GM21576 (cell line): ENCODE measurements at regions not wholly inside any gene's neighbourhood (a gene's known extent, or its start where the extent isn't known, plus 50 kb on each side); places are given as distances from the start of the nearest gene placed in this dataset.

ENCODE experiments used
- ATAC-seq: cut with Tn5 transposase; IDR thresholded peaks from one replicate; pipeline ENCODE4 v1.9.1; 2021; ENCODE audit warnings: mild to moderate bottlenecking, moderate library complexity; ENCODE audit not compliant: unreplicated experiment

DNA sequence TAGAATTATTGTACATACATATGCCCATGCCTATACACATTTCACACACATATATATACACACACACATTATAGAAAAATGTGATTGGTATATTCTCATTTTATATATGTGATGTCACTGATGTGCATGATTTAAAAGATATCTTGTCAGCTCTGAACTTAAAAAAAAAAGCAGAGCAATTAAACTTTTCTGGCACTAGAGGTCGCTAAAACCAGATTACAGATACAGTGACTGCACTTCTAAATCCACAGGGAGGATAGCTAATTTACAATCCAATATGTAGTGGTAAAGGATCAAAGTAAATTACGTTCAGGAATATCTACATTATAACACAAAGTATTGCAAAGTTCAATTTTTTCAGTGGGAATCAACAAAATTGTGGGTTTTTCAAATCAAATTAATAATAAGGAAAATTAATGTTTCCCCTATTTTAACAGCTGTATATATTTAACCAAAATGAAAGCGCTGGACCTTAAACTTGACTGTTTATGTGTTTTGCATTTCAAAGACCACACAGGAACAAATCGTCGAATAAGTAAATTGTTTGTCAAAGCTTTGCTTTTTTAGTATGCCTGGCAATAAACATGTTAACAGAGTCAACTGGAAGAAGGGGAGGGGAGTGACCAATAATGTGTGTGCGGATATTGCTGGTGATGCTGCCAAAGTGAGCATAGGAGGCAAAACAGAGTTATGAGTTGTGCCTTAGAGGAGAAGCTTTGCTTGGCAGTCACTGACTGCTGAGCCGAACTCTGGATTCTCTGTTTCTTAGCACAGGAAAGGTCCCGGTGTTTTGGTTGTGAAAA, 1201.4 kb upstream of the C9orf72 start:
- ATAC-seq = no peak

DNA sequence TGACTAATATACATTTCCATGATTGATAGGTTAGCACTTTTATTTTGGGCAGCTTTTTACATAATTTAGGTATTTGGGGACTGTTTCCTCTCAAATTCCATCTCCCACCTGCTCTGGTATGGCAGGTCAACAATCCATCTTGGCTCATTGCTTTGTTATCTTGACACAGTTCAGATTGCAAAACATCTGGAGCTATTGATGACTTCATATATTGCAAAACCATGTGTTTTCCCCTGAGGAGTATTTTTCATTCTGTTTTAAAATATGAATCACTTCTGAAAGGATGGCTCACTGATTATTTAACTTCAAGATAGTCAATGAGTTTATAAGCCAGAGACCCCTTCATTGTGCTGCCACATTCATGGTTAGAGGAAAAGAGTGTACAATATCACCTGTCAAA, 1206.0 kb upstream of the C9orf72 start:
- ATAC-seq = no peak

DNA sequence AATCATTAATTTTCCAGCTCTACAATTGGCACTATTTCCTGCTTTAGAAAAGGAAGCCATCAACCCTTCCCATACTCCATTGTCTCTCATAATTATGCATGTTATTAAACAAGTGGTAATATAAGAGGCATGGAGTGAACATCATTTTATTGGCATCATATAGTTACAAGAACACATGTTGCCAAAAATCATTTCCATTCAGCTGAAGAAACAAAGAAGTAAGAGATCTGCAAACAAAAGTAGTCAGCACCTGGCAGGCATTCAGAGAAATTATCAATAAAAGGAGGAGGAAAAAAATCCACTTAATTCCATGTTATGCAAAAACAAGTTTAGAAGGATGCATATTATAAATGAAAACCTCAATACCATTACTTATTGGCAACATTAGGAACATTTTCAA, 1208.2 kb upstream of the C9orf72 start:
- no peak for ATAC-seq

DNA sequence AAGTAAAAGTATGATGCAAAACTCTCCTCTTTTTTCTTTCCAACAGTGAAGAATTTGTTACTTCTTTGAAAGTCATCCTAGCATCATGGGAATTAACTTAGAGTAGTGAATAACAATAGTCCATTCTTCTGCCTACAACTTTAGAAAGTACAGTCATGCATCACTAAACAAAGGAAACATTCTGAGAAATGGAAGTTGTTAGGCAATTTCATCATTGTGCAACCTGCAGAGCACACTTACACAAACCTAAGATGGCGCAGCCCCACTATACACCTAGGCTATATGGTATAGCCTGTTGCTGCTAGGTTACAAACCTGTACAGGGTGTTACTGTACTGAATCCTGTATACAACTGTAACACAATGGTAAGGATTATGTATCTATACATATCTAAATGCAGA, 1209.3 kb upstream of the C9orf72 start:
- no peak for ATAC-seq

DNA sequence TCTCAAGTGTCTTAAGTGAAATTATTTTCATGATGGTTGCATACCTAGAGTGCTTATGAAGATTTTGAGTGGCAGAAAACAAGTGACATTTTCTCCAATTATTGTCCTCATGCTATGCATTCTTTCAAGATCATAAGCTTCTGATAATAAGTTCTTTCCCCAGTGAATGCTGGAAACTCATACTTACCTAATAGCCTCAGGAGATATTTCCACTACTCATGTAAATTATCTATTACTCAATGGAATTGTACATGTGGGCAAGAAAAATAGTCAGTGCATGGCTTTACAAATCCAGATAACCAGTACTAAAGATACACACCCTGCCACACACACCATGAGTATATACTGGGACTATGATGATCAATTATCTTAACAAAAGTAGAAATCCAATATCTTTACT, 1219.4 kb upstream of the C9orf72 start:
- ATAC-seq = no peak

DNA sequence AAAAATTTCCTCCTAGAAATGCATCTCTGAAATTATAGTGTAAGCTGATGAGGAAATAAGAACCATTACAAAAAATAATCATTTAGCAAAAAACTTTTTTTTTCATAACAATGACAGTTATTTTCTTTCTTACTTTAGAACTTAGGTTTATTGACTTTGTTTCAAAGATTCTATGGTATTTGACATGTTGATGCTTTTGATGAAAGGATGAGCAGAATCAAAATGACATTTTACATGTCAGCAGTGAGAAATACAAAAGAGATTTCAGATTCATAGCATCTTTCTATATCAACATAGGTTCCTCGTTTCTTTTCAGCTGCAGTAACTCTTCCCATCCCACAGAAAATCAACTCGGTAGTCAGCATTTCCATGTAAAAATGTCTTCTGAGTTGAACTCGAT, 1226.6 kb upstream of the C9orf72 start:
- no peak for ATAC-seq

DNA sequence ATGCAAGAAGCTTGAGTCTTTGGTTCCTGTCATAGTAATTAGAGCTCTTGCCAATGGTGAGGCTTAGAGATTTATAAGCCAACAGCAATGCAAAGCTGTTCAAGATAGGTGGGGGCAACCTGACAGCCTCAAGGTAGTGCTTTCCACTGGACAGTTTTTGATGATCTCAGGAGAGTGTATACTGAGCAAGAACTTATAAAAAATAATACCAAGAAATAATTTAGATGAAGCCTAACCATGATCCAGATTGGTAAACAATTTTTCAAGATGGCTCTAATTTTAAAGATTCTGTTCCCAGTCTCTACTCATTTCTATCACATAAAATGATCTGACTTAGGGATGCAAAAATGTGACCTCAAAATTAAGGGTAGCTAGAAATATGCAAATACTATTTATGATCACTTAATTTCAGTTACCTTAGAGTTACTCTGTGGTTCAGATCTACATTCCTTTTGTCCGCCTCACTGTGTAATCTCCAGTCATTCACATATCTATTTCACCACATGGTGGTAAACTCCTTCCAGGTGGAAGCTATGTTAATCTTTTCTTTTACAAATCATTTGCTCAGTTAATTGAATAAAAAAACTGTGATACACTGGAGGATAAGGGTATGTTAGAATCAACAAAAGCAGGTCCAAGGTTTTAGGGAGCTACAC, 1228.0 kb upstream of the C9orf72 start:
- ATAC-seq = no peak

DNA sequence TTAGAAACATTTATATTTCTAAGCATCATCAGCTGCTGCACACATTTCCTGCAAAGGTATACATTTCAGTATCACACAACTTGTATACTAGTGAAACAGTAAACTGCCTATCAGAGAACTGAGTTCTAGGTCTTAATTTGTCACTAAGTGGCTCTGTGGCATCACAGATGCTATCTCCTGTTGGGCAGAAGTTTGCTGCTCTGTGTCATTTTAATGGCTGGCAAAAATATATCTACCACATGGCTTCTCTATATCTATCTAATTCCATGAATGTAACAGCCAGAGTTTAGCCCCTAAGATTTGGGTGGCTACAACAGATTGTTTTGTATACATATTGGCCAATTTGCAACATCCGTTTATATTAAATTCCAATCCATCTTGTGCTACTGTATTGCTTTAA, 1231.9 kb upstream of the C9orf72 start:
- no peak for ATAC-seq

DNA sequence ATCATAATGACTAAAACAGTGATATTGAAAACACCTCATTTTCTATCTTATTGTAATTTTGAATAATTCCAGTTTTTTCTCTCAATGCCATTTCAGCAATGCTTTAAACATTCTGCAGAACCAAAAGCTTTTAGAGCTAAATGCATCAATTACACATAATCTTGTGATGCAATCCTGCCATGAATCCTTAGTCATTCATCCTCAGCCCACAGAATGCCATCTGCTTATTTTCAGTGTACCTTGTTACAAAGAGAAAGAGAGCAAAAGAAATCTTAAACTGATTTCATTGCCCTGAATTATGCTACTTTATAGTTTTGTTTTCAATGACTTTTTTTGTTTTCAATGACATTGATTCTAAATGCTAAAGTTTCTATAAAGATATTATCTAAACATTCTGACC, 1234.8 kb upstream of the C9orf72 start:
- ATAC-seq = no peak

DNA sequence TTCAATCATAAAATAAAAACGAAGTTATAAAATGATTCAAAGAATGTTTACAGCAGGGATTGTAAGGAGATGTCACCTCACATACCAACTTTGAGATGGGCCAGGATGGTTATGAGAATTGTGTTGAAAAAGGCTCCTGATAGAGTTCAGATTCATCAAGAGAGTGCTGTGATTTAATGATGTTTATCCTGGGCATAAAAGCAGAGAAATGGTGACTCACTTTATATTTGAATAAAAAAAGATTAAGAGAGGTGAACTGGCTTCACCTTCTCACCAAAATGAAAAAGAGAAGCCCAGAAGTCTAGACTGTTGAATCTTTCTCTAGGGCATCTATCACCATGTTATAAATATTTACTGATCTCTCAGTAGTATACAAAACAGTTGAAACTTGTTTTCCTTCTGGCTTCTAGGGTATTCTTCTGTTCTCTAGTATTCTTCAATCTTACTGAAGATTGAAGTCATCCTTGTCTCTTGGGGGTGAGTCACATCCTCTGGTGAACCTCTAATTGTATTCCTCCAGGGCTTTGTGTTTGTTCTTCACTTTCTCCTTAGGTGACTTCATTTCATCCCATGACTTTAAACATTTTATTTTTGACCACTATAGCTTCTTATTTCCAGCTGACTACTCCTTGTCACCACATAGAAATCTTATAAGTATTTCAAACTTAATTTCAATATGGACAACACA, 1237.3 kb upstream of the C9orf72 start:
- no peak for ATAC-seq

DNA sequence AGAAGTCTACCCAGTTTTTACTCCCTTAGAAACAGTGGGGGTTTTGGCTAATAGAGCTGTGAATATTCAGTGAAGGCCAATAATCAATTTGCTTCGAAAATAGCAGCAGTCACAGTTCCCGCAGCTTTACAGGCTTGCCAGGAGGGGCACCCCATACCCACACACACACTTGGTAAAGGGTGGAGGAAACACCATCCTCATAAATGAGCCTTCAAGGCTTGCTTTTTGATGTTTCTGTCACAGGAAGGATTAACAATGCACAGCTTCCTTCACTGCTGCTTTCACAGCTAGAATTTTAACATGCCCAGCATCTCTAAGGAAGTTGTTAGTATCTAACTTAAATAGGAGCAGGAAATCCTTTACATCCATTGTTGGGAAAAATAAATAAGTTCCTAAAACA, 1247.5 kb upstream of the C9orf72 start:
- ATAC-seq = no peak

DNA sequence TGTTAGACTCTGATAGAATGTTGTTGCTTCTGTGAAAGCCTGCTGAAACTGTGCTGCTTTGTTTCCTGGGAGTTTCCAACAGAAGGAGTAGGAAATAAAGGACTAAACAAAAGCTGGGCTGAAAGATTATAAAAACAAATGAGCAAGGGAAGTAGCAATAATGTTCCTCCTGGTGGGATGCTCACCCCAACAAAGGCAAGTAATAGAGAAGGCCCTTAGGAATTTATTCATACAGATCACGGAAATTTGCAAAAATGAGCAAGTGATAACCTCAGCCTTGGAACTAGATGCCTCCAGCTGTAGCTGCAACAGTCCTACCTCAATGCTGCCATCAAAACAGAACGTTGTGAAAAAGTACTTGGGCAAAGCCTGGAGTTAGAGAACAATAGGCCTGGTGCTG, 1248.0 kb upstream of the C9orf72 start:
- no peak for ATAC-seq

DNA sequence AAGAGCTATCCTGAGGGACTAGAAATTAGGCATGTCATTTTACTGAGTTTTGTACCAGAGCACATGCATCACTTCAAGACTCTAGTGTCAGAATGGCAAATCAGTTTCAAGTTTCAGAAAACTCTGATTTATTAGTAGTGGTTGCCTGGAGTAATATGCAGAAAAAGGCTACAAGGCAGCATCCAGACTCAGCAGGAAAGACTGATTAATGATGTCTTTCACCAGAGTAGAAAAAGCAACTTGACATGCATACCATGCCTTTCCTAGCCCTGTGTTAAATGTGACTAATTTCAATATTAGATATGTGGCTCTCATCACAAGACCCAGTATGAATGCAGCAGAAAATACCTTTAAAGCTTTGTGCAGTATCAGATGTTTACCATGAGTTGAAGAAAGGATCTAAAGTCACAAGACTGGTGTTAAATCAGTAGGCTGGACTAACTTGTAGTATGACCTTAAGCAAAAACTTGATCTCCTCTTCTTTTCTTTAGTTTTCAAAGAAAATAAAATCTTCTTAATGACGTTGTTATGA, 1251.2 kb upstream of the C9orf72 start:
- ATAC-seq = no peak

DNA sequence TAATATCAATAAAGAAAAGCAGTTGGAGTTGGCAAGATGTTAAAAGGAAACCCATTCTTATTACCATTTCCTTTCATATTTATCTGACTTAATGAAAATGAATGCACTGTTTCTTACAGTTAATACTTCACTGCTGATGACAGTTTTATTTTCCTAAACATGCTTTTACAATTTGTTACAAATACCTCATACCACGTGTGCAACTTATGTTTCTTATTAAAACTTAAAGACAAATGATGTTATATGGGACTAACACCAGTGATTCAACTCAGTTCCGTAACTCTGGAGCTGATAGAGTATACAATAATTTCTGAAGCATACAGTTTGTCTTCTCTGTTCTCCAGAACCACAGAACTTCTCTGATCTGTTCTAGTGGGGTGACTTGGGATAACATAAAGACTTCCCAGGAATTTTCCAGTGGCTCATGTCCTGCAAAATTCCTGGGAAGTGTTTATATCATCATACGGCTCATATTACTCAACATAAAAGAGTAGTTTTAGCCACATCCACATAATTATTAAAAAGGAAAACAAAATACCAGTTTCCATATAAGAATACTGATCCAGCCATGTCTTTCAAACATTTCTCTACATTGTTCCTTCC, 1259.0 kb upstream of the C9orf72 start:
- no peak for ATAC-seq

DNA sequence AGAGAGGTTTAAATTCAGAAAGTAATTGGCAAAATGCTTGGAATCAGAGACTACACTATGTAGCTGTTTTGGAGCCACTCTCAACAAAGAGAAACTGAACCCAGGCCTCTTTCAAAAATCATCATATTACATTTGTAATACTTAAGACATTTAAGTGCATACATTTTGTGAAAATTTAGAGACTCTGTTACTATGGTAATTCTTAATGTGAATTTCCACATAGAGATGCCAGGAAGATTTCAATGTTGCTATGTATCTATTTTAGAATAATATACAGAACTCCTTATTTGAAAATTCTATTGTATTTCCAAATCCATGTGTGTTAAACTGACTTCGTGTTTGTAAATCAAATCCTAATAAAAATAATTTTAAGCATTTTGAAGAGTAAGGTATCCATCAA, 1260.9 kb upstream of the C9orf72 start:
- ATAC-seq = no peak

DNA sequence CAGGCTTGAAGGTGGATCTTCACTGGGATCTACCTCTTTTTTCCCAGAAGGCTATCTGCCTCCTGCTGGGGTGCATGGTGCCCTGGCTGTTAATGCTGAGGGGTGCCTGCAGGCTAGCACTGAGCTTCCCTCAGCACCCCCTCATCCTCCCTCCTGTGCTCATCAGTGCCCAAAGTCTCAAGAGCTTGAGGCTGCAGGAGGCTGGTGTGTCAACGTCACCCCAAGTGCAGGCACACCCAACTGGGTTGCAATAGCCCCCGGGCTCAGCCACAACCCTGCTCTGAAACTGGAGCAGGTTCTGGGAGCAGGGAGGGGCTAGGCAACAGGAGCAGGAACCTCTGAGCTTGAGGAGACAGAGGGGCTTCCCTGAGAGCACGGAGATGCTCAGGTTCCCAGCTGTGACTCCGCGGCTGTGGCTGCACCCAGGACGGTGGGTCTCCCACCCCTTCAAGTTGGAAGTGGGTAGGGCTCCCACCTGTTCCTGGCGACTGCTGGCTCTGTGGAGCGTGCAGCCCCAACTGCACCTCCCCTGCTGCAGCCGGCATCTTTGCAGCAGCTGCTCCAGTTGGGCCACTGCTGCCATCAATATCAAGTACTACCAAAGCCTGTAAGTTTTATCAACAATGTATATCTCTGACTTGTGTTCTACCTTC, 1266.6 kb upstream of the C9orf72 start:
- no peak for ATAC-seq

DNA sequence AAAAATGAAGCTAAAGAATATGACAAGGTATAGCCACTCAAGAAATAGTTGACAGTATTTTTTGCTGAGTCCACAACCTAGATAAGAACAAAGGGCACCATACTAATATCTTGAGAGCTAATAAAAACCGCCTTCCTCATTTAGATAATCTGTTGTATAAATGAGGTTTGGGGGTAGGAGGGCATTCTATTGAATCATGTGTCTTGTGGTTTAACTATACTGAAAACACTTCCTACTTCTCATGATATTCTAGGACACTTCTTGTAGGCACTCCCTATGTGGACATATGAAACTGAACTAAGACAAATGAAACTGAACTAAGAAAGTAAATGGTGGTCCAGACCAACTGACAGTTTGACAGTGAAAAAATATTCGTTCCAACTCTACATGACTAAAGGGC, 1268.5 kb upstream of the C9orf72 start:
- no peak for ATAC-seq

DNA sequence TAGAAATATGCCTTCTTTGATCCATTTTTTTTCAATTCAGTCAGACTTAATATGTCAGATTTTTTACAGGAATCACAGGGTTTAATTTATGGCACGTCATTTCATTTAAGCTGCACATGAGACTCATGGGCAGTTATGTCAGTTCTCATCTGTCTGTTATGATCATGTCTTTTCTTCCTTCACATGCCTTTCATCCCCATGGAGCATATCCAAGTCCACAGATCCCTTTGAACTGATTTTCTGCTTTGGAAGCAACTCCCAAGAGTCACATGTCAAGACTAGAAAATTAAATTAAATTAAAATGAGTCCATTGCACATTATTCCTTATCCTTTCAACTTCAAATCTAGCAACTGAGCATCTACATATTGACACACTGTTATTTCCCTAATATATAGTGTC, 1274.0 kb upstream of the C9orf72 start:
- ATAC-seq = no peak

DNA sequence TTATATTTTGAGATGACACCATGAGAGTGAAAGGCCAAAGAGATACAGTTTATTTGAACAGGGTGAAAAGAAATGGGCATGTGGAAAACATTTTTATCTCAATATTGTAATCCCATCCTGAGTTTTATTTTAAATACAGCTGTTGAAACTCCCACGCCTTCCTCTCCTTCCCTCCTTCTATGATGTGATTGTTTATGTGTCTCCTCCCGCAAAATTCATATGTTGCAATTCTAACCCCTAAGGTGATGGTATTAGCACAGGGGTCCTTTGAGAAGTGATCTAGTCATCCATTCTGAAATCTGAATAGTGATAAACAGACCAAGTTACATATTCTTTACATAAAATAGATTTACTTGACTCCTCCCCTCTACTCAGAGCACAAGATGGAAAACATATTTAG, 1275.4 kb upstream of the C9orf72 start:
- ATAC-seq = no peak

DNA sequence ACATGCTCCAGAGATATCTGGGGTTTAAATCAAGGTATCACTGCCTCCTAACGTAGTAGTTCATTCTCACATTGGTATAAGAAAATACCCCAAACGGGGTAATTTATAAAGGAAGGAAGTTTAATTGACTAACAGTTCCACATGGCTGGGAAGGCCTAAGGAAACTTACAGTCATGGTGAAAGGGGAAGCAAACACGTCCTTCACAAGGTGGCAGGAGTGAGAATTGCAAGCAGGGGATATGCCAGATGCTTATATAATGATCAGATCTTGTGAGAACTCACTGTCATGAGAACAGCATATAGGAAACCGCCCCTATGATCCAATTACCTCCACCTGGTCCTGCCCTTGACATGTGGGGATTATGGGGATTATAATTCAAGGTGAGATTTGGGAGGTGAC, 1280.2 kb upstream of the C9orf72 start:
- ATAC-seq = no peak

DNA sequence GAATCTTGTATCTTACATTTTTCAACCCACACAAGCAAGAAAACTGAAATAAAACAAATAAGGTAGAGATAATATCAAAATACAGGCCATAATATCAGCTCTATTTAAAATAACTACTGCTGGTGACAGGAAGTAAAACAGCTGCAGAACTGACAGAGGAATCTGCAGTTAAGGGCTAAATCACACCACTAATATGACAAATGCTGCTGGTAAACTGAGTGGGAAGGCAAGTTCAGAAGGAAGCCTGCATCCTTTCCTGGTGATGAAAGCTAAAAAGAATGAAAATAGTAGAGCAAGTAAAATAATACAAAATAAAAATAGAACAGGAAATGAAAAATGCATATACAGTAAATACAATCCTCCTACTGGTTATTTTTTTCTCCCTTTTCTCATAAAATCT, 1293.7 kb upstream of the C9orf72 start:
- ATAC-seq = no peak
